SU-DHL-6 (cell line): ENCODE measurements at regions not wholly inside any gene's neighbourhood (a gene's known extent, or its start where the extent isn't known, plus 50 kb on each side); places are given as distances from the start of the nearest gene placed in this dataset.

Experiments used
- EZH2phosphoT487 ChIP-seq: fragments of 200-600 bp; sonication (generic), shearing (Covaris generic); conservative IDR thresholded peaks from 2 replicates; pipeline ENCODE4 v1.6.1; 2018; ENCODE audit warnings: mild to moderate bottlenecking, antibody characterized with exemption, low read length, moderate library complexity, mixed read lengths
- TF ChIP-seq, protein P1 (sequence below): fragments of 200-600 bp; sonication (generic); IDR thresholded peaks from one replicate; pipeline ENCODE4 v1.5.1; 2017; ENCODE audit warnings: antibody characterized with exemption, mild to moderate bottlenecking, low read length, moderate library complexity; ENCODE audit not compliant: insufficient read depth, poor library complexity, severe bottlenecking

DNA sequence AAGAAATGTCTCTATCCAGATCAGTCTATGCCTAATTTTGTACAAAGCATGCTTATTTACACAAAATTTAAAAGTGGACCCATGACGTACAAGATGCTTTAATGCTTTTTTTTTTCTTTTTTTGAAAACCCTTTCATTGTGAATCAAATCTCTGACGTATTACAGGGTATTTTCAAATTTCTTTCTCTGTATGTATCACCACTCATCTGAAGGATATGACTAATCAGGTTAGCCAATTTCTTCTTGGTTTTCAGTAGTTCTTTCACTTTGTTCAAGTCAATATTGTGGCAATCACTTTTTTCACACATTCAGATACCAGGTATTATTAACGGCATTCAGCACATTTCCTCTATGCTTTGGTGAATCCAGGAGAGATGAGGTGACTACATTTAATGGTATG lies 685.3 kb downstream of the TRHDE start:
- TF ChIP-seq, protein P1, sequence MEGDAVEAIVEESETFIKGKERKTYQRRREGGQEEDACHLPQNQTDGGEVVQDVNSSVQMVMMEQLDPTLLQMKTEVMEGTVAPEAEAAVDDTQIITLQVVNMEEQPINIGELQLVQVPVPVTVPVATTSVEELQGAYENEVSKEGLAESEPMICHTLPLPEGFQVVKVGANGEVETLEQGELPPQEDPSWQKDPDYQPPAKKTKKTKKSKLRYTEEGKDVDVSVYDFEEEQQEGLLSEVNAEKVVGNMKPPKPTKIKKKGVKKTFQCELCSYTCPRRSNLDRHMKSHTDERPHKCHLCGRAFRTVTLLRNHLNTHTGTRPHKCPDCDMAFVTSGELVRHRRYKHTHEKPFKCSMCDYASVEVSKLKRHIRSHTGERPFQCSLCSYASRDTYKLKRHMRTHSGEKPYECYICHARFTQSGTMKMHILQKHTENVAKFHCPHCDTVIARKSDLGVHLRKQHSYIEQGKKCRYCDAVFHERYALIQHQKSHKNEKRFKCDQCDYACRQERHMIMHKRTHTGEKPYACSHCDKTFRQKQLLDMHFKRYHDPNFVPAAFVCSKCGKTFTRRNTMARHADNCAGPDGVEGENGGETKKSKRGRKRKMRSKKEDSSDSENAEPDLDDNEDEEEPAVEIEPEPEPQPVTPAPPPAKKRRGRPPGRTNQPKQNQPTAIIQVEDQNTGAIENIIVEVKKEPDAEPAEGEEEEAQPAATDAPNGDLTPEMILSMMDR = no peak
- no peak for TF ChIP-seq EZH2phosphoT487
